IPS DF 19.7 (cell line): ENCODE measurements at regions not wholly inside any gene's neighbourhood (a gene's known extent, or its start where the extent isn't known, plus 50 kb on each side); places are given as distances from the start of the nearest gene placed in this dataset.
A peak's percentile ranks its signal among the peaks of the same experiment; 100 is the strongest.
"Not testable (repeated sequence)": the region's sequence is repeated elsewhere in the genome, so short reads cannot be mapped to it uniquely, and the experiment has no call there.

Experiments
- DNase-seq: peaks from one replicate; pipeline ENCODE4 v3.0.0-alpha.2; 2013; ENCODE audit warnings: low read depth, low spot score

DNA sequence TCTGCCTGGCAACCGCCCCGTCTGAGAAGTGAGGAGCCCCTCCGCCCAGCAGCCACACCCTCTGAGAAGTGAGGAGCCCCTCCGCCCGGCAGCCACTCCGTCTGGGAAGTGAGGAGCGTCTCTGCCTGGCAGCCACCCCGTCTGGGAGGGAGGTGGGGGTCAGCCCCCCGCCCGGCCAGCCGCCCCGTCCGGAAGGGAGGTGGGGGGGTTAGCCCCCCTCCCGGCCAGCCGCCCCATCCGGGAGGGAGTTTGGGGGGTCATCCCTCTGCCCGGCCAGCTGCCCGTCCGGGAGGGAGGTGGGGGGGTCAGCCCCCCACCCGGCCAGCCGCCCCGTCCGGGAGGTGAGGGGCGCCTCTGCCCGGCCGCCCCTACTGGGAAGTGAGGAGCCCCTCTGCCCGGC is 269.0 kb downstream of the FAM72C start:
- DNase-seq: not testable (repeated sequence)

DNA sequence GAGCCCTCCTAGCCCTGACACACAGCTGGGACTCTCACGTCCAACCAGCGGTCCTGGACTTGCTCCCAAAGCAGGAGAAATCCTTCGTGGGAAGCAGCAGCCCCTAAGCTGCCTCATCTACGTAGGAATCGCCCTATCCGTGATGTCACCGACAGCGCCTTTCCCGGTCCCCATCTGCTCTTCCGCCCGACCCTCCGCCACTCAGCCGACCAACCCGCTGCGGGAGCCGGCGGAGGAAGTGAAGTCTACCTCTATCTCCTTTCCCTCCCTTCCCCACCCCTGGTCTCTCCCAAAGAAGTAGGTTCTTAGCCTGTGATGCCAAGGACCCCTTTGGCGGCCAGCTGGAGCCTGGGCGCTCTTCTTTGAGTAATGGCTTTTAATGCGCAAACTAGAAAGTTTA is 272.1 kb downstream of the FAM72C start:
- DNase-seq: no peak

DNA sequence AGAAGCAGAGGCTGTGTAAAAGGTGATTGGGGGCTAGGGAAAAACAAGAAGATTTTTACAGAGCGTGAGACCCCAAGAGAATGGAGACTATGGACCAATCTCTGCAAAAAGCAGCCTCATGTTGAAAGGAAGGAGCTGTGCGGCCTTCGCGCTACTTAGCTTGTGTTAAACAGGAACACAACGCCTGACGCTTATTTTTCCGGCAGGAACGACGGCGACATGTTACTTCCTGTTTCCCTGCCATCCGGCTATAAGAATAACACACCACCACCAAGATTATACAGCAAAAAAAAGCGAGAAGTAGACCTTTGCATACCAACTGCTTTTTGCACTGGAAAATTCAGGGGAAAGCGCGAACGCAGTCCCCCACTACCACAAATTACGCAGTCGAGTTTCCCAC is 272.7 kb downstream of the FAM72C start:
- DNase-seq: no peak

DNA sequence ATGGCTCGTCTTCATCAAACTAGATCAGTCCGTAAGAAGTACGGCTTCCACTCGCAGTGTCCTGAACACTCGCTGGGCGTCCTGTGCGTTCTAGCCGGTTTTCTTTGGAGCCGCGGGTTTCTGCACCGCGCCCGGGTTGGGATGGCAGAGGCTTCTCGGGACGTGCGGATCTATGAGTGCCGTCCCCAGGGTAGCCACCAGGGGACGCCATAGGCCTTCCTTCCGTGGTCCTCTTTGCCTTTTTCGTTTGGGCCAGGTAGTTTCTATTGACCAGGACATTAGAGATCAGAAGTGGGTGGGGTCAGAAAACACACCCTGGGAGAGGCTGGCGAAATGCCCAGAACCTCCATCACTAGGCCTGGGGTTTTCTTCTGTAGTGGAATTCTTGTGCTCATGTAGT is 273.8 kb downstream of the FAM72C start:
- no peak for DNase-seq

DNA sequence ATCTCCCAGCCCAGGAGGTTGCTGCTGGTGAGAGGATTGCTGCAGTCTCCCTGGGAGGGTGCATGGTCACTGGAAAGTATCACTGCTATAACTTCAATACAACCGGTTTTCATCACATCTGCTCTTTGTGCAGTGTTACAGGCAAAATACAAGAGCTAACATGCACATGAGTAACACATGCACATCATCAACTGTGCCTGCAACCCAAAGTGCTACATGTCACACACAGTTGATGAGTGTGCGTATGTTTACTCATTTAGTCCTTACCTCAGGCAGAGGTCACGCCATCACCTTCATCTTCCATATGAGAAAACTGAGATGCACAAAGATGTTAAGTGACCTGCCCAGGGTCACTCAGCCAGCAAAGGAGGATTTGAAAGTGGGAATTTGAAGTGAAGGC is 277.7 kb downstream of the FAM72C start:
- DNase-seq: no peak

DNA sequence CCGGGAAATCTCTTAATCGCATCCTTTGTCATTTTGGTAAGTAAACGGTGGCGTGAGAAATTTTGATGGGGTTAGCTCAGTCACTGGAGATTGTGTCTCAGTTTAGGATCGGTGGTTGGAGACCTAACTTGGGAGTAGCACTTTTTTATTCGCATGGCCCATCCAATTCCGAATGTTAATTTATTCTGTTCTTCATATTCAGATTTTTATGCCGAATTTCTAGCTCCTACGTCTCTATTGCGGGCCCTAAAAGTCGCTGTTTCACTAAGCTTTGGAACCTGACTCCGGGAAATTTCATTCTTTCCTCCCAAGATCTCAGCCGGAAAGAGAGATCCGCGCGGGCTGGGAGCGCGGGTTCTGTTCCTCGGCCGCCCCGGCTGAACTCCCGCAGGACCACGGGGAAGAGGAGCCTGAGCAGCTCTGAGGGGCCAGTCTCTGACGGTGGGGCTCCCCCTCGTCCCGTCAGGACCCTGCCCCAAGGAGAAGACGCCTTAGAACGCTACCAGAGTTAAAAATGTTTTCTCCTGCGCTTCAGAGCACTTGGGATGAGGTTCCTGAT is 279.7 kb downstream of the FAM72C start:
- no peak for DNase-seq

DNA sequence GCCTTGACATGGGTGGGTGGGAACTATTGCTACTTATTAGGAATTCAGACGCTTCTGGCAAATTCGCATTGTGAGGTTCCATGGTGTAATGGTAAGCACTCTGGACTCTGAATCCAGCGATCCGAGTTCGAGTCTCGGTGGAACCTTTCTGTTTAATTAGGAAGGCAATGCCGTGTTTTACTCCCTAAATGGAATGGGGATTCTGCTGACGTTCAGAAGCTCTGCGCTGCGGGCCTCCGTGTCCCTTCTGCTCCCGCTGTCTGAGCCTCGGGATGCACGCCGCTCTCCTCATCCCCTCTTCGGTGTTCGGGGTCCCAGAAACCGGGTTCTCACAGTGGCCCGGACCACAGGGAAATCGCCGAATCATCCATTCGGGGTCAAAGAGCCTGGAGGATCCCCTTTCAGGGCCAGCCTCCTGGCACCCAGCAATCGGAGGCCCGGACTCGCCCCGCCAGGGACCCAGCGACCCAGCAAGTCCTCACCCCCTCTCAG is 280.3 kb downstream of the FAM72C start:
- peak; percentile 47 for DNase-seq

DNA sequence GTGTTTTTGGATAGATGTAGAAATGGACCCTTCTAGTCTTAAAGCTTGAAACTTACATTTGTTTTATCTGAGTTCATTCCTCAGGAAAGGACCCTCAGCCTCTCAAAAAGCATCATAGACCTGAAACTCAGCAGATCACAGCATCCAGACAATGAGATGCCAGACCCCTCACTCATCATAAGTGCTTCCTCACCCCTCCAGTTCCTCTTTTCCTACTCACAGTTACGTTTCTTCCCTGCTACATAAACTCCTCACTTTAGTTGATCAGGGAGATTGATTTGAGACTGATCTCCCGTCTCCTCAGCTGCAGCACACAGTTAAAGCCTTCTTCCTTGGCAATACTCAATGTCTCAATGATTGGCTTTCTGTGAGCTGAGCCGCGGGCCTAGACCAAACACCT is 282.0 kb downstream of the FAM72C start:
- no peak for DNase-seq

DNA sequence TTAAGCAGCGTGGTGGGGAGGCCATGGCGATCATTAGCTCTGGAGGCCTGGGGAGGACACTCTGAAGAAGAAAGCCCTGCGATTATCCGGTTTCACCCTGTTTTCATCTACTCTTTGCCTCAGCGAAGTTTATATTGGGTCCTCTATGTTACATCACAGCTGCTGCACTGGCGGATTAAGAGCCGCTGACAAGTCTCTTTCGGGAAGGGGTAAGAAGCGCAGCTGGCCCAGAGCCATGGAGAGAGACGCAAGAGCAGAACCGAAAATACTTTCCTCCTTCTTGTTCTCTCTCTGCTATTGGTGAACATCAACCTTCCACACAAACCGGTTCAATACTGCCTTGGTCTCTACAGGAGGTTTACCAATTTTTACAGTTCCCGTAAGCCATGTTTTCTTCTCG is 291.5 kb downstream of the FAM72C start:
- no peak for DNase-seq

DNA sequence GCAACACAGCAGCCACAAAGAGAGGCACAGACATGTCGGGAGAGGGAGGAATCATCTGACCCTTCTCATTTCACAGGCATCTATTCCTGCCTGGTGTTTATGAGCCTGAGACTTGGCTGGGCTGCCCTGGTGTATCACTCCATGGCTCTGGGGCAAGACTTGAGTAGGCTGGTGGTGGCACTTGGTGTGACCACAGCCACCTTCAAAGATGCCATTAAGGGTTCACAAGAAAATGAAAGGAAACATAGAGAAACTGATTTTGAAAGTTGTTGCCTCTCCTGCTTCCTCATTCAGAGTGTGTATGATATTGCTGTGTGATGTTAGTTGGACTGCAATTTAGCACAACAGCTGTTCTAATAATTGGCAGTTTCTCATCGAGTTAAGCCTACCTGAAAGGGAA is 298.8 kb downstream of the FAM72C start:
- DNase-seq: no peak

DNA sequence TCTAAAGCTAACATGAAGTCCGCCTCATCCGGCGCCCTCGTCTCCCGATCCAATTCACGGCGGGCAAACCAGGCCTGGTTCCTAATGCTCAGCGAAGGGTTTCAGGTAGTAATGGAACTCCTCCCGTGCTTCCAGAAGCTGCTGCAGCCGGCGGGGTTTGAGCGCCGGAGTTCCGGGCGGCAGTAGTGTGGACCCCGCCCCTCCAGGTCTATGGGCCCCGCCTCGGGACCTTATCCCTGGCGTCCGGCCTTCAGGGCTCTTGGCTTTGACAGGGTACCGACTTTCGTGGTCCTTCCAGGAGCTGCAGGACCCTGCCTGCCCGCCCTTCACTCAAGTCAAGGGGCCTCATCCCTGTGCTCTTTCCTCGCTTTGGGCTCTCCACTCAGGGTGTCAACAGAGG is 304.1 kb downstream of the FAM72C start:
- no peak for DNase-seq

DNA sequence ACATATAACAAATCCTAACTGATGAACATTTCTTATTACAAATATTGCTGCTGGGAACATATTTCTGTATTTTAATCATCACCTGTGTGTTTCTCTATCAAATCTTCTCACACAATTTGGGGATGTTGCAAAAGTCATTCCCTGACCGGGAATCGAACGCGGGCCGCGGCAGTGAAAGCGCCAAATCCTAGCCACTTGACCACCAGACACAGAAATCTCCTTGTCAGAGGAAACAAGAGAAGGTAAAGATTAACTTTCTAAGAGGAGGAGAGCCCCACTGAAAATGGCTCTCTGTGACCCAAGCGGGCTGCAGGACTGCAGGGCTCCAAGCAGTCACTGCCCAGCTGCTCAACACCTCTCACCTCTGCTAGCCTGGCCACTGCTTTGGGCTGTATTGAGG is 304.9 kb downstream of the FAM72C start:
- DNase-seq: no peak

DNA sequence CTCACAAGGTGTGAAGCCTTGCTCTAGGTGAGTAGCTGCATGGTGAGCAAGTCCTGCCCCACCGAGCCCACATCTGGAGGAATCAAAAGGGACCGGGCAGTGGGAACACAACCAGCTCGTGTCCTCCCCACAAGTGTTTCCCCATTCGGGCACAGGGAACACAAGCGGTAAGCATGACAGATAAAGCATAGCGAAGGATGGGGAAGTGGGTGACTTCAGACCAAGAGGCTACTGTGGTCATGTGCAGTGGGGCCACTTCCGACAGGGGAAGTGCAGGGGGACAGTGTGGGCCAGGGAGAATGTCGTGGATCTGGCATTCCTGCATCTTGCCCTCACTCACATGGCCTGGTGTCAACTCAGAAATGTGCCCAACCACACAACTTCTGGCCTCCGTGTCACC is 306.2 kb downstream of the FAM72C start:
- DNase-seq: no peak

DNA sequence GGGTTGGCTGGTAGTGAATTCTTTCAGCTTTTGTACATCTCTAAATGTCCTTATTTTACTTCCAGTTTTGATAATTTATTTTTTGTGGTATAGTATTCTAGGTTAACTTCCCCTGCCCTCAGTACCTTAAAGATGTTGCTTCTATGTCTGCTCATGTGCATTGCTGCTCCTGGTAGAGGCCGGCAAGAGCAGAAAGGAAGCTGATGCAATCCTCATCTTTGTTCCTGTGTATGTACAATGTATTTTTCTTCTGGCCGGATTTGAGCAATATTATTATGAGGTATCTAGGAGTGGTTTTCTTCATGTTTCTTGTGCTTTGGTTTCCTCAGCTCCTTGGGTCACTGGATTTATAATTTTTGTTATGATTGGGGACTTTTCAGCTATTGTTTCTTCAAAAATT is 308.7 kb downstream of the FAM72C start:
- not testable (repeated sequence) for DNase-seq

DNA sequence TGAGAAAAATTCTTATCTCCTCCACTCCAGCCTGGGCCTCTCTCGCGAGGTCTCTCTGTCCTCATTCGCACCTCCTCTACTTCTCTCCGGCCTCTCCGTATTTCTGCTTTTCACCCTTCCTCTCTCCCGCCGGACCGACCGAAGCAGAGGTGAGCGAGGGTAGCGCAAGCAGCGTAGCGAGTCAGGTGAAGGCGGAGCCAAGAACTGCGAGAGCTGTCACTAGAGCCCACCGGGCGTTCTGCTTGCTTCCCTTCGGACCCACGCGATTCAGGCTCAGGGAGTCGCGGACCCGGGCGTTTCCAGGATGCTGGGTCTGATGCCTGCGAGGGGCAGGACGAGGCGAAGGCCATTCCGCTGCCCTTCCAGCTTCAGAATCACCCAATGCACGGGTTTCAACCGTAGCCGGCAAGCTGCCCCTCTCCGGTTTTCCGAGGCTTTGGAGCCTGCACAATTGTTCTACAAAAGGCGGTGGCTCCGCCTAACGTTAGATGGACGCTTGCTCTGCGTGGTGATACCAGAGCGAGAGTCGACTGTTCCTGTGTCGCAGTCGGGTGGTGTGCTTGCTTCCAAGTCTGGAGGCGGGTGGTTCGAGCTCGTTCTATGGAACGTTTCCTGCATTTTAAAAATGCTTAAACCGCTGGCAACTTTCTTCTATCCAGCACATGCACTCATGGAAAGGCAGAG is 310.2 kb downstream of the FAM72C start:
- no peak for DNase-seq

DNA sequence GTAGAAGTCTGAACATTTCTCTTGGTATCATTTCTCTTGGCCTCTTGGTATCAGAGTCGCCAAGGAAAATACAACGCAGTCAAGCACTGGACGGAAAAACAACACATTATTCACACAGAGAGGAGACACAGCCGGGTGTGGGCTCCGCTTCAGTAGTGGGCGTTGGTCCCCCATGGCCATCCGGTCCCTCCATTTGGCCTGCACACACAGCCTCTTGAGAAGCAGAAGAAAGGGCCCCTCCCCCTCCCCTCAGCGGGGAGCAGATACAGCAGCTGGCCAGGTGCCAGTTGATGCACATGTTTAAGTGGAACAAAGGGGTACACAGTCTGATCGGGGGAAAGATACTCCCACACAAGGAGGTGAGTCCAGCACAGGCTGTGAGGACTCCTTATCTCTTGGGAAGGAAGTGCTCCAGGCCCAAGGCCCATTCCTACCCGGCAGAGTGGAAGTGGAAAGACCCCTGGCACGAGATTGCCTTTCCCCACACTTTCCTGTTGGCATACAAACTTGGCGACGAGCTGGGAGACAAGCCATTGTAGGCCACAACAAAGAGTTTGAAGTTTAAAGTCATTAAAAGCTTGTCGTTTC is 311.3 kb downstream of the FAM72C start:
- DNase-seq: no peak

DNA sequence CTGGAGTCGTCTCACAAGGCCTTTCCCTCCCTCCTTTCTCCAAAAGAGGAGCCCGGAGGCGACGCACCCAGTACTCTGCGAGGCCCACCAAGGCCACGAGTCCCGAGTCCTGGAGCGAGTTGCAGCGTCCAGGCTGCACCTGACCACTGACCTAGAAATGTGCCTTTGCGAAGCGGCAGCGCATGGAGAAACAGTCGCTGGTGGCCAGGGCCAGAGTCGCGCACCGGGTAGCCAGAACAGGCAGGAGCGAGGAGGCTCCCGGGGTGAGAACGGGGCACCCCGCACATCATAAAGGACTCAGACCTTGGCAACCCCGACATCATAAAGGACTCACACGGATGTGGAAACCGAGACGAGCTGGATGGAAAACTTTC is 318.4 kb downstream of the FAM72C start:
- no peak for DNase-seq

DNA sequence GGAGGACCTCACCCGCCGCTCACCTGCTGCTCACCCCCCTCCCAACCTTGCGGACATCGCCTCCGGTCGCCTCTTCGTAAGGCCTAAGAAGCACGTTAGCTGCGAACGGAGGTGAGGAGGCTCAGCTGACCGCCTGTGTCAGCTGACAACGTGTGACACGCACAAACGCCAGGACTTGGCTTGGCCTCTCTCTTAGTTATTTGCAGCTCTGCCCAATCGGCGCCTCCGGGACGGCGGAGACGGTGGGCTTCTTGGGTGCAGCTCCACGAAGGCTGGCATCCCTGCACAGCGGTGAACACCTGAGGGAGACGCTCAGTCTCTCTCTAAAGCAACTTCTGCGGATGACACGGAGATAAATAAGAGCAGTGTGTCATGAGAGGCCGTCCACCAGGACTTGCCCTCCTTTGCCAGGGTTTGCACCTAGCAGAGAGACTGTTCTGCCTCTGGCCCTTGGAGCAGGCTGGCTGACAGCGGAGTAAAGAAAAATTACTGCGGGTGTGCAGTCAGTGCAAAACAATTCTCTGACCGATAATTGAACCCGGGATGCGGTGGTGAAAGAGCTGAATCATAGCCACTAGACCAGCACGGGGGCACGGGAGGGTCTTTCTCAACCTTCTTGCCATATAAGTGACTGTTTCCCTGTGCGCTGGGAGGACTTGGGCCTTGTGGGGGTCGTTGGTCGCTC is 318.9 kb downstream of the FAM72C start:
- no peak for DNase-seq

DNA sequence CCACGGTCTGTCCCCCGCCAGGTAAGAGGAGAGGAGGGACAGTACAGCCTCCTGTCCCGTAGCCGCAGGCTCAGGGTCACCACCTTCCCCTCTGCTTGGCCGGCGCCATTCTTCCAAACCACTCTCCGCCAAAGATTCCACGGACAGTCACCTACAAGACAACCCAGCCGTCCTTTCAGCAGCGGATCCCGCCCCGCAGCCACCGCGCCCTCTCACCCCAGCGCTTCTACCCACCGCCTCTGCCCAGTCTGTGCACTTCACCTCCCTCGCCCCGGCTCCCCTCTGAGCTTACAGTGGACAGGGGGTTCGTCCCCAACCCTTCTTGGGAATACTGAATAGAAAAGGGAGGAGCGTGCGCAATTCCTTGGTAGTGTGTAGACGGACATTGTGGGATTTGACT is 319.6 kb downstream of the FAM72C start:
- no peak for DNase-seq

DNA sequence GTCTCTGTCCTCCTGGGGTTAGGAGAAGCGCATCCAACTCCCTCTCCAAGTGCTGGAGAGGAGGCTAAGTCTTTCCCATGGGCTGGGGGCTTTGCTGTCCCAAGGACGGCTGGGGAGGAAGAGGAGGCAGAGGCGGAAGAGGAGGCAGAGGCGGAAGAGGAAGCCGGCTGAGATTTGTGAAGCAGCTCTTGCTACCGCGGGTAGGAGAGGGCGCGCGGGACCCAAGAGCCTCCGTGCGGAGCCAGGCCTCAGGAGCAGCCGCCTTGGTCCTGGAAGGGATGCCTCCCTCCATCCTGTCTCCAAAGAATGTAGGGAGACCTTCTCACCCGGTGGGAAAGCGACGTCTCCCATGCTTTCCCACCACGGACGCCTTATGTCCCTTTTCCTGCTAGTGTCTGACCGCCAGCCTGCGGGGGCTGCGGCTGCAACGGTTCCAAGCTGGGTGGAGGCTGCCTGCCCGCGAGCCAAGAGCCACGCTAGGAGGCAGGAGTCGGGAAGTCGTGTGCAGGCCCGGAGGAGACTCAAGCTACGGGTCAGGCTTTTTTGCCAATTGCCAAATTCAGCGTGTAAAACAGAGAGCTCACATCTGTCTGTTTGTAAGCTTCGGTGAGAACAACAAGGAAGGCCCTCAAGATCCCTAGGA is 320.3 kb downstream of the FAM72C start:
- DNase-seq: no peak

DNA sequence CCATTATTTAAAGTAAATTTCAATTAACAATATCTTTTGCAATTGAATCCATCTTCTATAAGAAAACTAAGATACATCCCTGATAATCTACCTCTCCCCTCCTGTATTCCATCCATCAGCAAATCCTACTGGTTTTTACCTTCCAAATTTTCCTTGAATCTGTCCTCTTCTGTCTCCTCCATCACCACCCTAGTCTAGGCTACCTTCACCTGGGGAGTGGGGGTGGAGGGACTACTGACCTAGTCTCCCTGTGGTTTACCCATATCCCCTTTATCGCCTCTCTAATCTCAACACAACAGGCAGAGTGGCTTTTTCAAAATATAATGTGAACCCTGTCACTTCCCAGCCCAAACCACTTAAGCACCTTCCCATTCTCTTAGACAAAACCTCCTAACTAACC is 327.8 kb downstream of the FAM72C start:
- not testable (repeated sequence) for DNase-seq

DNA sequence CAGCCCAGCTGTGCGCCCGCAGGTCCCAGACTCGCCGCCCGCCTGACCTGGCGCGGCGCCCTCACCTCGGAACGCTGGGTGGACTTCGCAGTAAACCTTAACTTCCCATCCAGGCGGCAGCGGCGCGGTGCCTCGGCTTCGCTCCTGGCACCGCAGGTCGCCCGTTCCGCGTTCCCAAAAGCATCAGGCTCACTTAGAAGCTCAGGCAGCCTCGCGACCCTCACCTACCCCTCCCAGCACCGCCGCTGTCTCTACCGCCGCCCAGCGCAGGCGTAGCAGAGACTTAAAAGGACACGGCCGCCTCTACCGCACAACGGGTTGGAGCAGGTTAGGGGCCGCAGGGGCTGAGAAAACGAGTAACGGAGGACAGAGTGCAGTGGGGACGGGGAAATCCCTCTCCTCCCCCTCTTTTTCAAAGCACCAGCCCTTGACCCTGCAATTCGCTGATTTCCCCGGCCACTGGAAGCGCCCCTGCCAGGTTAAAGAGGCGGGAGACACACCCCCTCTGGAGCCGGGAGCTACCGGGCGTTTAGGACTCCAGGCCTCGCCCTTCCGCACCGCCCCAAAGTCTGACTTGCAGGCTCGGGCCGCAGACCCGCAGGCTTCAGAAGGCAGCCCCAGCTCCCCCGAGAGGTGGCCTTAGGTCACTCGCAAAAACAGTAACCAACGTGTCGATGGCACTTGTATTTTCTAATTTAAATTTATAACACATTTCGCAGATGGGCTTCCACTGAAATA is 328.5 kb downstream of the FAM72C start:
- no peak for DNase-seq
